HG02943 (cell line): ENCODE measurements at regions not wholly inside any gene's neighbourhood (a gene's known extent, or its start where the extent isn't known, plus 50 kb on each side); places are given as distances from the start of the nearest gene placed in this dataset.
"Not testable (repeated sequence)": the region's sequence is repeated elsewhere in the genome, so short reads cannot be mapped to it uniquely, and the experiment has no call there.

ENCODE experiments used
- ATAC-seq: cut with Tn5 transposase; IDR thresholded peaks from one replicate; pipeline ENCODE4 v1.9.1; 2021; ENCODE audit warnings: mild to moderate bottlenecking, low read depth, moderate library complexity; ENCODE audit not compliant: unreplicated experiment

GRCh38 chr3:105246536-105246935 lies 120.2 kb upstream of the ALCAM start:
- no peak for ATAC-seq

- no peak for ATAC-seq
These were observed 113.5 kb upstream of the ALCAM start for GRCh38 chr3:105253225-105253624.

GRCh38 chr3:105254154-105254553 lies 112.6 kb upstream of the ALCAM start:
- no peak for ATAC-seq

GRCh38 chr3:105255350-105255749 lies 111.4 kb upstream of the ALCAM start:
- ATAC-seq, result no peak

GRCh38 chr3:105259496-105259895 lies 107.2 kb upstream of the ALCAM start:
- ATAC-seq, result no peak

GRCh38 chr3:105260385-105260784 lies 106.3 kb upstream of the ALCAM start:
- no peak for ATAC-seq

- ATAC-seq, result no peak
These were observed 92.2 kb upstream of the ALCAM start for GRCh38 chr3:105274536-105274935.

- ATAC-seq, result no peak
These were observed 91.8 kb upstream of the ALCAM start for GRCh38 chr3:105274958-105275357.

- no peak for ATAC-seq
These were observed 89.1 kb upstream of the ALCAM start for GRCh38 chr3:105277656-105278055.

- no peak for ATAC-seq
These were observed 88.0 kb upstream of the ALCAM start for GRCh38 chr3:105278688-105279087.

- no peak for ATAC-seq
These were observed 84.7 kb upstream of the ALCAM start for GRCh38 chr3:105281989-105282388.

- ATAC-seq, result no peak
These were observed 81.8 kb upstream of the ALCAM start for GRCh38 chr3:105284876-105285275.

GRCh38 chr3:105285653-105286241 lies 81.0 kb upstream of the ALCAM start:
- no peak for ATAC-seq

- ATAC-seq, result no peak
These were observed 73.3 kb upstream of the ALCAM start for GRCh38 chr3:105293441-105293840.

- not testable (repeated sequence) for ATAC-seq
These were observed 70.4 kb upstream of the ALCAM start for GRCh38 chr3:105296182-105296822.

- no peak for ATAC-seq
These were observed 62.2 kb upstream of the ALCAM start for GRCh38 chr3:105304487-105304886.

GRCh38 chr3:105315144-105315543 lies 51.6 kb upstream of the ALCAM start:
- ATAC-seq, result no peak

GRCh38 chr3:105315815-105316214 lies 50.9 kb upstream of the ALCAM start:
- ATAC-seq, result no peak

- no peak for ATAC-seq
These were observed 50.4 kb upstream of the ALCAM start for GRCh38 chr3:105316331-105316730.
